Liver (tissue), 8 donors: ENCODE measurements at regions not wholly inside any gene's neighbourhood (a gene's known extent, or its start where the extent isn't known, plus 50 kb on each side); places are given as distances from the start of the nearest gene placed in this dataset.

Source experiments
- DNase-seq: peaks from one replicate; pipeline ENCODE4 v3.0.0-alpha.2; 2017; ENCODE audit warnings: low spot score
- H3K27ac ChIP-seq, 2 donors: one replicate each; pipeline ENCODE4 v1.7.0; 2013; ENCODE audit warnings: inconsistent platforms in 2 of 2, low read length in 2 of 2, control low read depth in 1 of 2, low read depth in 1 of 2, mild to moderate bottlenecking in 1 of 2
- H3K27me3 ChIP-seq, 4 donors: one replicate each; pipeline versions ENCODE4 v1.6.1 to v1.7.0; 2013; ENCODE audit warnings: low read length in 3 of 4, inconsistent platforms in 1 of 4, mild to moderate bottlenecking in 1 of 4, moderate library complexity in 1 of 4; ENCODE audit not compliant: control insufficient read depth in 4 of 4, insufficient read depth in 4 of 4
- H3K36me3 ChIP-seq, 4 donors: one replicate each; pipeline versions ENCODE4 v1.6.1 to v1.7.0; 2013; ENCODE audit warnings: low read length in 3 of 4, mild to moderate bottlenecking in 3 of 4, low read depth in 1 of 4, moderate library complexity in 1 of 4; ENCODE audit not compliant: control insufficient read depth in 4 of 4, insufficient read depth in 3 of 4
- H3K4me1 ChIP-seq, 4 donors: one replicate each; pipeline versions ENCODE4 v1.6.1 to v1.7.0; 2013; ENCODE audit warnings: low read length in 3 of 4, mild to moderate bottlenecking in 3 of 4, moderate library complexity in 1 of 4; ENCODE audit not compliant: control insufficient read depth in 4 of 4, insufficient read depth in 4 of 4
- H3K4me3 ChIP-seq, 3 donors: one replicate each; pipeline versions ENCODE4 v1.6.1 to v1.7.0; 2013; ENCODE audit warnings: low read length in 3 of 3, control low read depth in 1 of 3, low read depth in 1 of 3, mild to moderate bottlenecking in 1 of 3
- H3K9ac ChIP-seq, 2 donors: one replicate each; pipeline ENCODE4 v1.7.0; 2013; ENCODE audit warnings: low read length in 2 of 2, mild to moderate bottlenecking in 2 of 2, moderate library complexity in 2 of 2, control low read depth in 1 of 2, low read depth in 1 of 2
- H3K9me3 ChIP-seq, 4 donors: one replicate each; pipeline versions ENCODE4 v1.6.1 to v1.7.0; 2013; ENCODE audit warnings: low read length in 3 of 4; ENCODE audit not compliant: control insufficient read depth in 4 of 4
- CTCF ChIP-seq: fragments of 150-350 bp; IDR thresholded peaks from 2 replicates; pipeline ENCODE4 v1.5.1; 2017; ENCODE audit warnings: improper control_type of control experiment, low read depth, low read length; ENCODE audit not compliant: missing input control
- EGR1 ChIP-seq, 2 donors: IDR thresholded peaks; 2 replicates each; pipeline ENCODE4 v1.6.1; 2016 to 2018; ENCODE audit warnings: antibody characterized with exemption in 2 of 2, low read depth in 2 of 2
- FOXA1 ChIP-seq: IDR thresholded peaks from 2 replicates; pipeline ENCODE4 v1.6.1; 2016; ENCODE audit warnings: antibody characterized with exemption
- FOXA2 ChIP-seq: IDR thresholded peaks from 2 replicates; pipeline ENCODE4 v1.6.1; 2016; ENCODE audit warnings: antibody characterized with exemption
- GABPA ChIP-seq, 2 donors: IDR thresholded peaks in 1 of 2; conservative IDR thresholded peaks in 1 of 2; 2 replicates each; pipeline ENCODE4 v1.6.1; 2016; ENCODE audit warnings: antibody characterized with exemption in 2 of 2, mild to moderate bottlenecking in 1 of 2, moderate library complexity in 1 of 2
- HNF4A ChIP-seq, 2 donors: conservative IDR thresholded peaks; 2 replicates each; pipeline ENCODE4 v1.6.1; 2016; ENCODE audit warnings: antibody characterized with exemption in 2 of 2, mild to moderate bottlenecking in 2 of 2
- HNF4G ChIP-seq: IDR thresholded peaks from 2 replicates; pipeline ENCODE4 v1.6.1; 2016; ENCODE audit warnings: antibody characterized with exemption
- JUND ChIP-seq, 2 donors: IDR thresholded peaks; 2 replicates each; pipeline ENCODE4 v1.6.1; 2016; ENCODE audit warnings: antibody characterized with exemption in 2 of 2
- MAX ChIP-seq: IDR thresholded peaks from 2 replicates; pipeline ENCODE4 v1.6.1; 2016; ENCODE audit warnings: antibody characterized with exemption
- NR2F2 ChIP-seq: IDR thresholded peaks from 2 replicates; pipeline ENCODE4 v1.6.1; 2016; ENCODE audit warnings: antibody characterized with exemption
- RAD21 ChIP-seq, 2 donors: IDR thresholded peaks; 2 replicates each; pipeline ENCODE4 v1.6.1; 2016; ENCODE audit warnings: antibody characterized with exemption in 2 of 2, mild to moderate bottlenecking in 2 of 2
- RXRA ChIP-seq, 2 donors: IDR thresholded peaks; 2 replicates each; pipeline ENCODE4 v1.6.1; 2017 to 2018; ENCODE audit warnings: antibody characterized with exemption in 2 of 2, mild to moderate bottlenecking in 1 of 2
- SP1 ChIP-seq: IDR thresholded peaks from 2 replicates; pipeline ENCODE4 v1.6.1; 2018; ENCODE audit warnings: antibody characterized with exemption, mild to moderate bottlenecking
- TAF1 ChIP-seq: conservative IDR thresholded peaks from 2 replicates; pipeline ENCODE4 v1.6.1; 2016; ENCODE audit warnings: antibody characterized with exemption, mild to moderate bottlenecking
- YY1 ChIP-seq: IDR thresholded peaks from 2 replicates; pipeline ENCODE4 v1.6.1; 2016; ENCODE audit warnings: antibody characterized with exemption, mild to moderate bottlenecking
- ZBTB33 ChIP-seq: IDR thresholded peaks from 2 replicates; pipeline ENCODE4 v1.6.1; 2016; ENCODE audit warnings: antibody characterized with exemption
- WGBS: extraction: QIAGEN DNeasy Blood & Tissue Kit; methylation state at CpG from one replicate; pipeline ENCODE4 v1.1.7; 2013; 5-methylcytosine and 5-hydroxymethylcytosine counted together
- TF ChIP-seq, protein P1 (sequence below): IDR thresholded peaks from 2 replicates; pipeline ENCODE4 v1.6.1; 2016; ENCODE audit warnings: antibody characterized with exemption
- donor health status: healthy.
- donor health status: healthy.
- donor health status: healthy.
- donor health status: healthy.
- donor health status: healthy.

GRCh38 chr7:351256-351655 is 61.3 kb downstream of the FOXL3 start:
- H3K9ac ChIP-seq: no peak overlapping the region
- H3K27me3 ChIP-seq: no peaks in the 10 kb centered on the region
- H3K4me3 ChIP-seq: no peak overlapping the region
- H3K4me1 ChIP-seq: no peaks in the 10 kb centered on the region
- 68% methylated on average over 20 of the region's 20 CpGs for WGBS
- H3K36me3 ChIP-seq: no peaks in the 10 kb centered on the region
- TF ChIP-seq HNF4A (conservative IDR thresholded peaks at IDR 0.05) (no peak), MAX (no peak), SP1 (no peak), FOXA1 (no peak), GABPA (IDR thresholded peaks at IDR 0.05 in 1 of 2, conservative IDR thresholded peaks at IDR 0.05 in 1 of 2) (no peak), NR2F2 (no peak), RXRA (IDR thresholded peaks at IDR 0.05) (no peak), YY1 (no peak), TAF1 (no peak), HNF4G (no peak)
- H3K27ac ChIP-seq: no peak overlapping the region
- H3K9me3 ChIP-seq: no peaks in the 10 kb centered on the region
- no peak for DNase-seq

GRCh38 chr7:351681-352480 is 61.9 kb downstream of the FOXL3 start:
- Histone ChIP-seq H3K9me3 (no peaks in the 10 kb centered on the region), H3K36me3 (no peaks in the 10 kb centered on the region), H3K27ac (no peak overlapping the region), H3K9ac (no peak overlapping the region), H3K4me1 (no peaks in the 10 kb centered on the region), H3K4me3 (no peak overlapping the region), H3K27me3 (no peaks in the 10 kb centered on the region)
- TF ChIP-seq CTCF (no peak), HNF4A (conservative IDR thresholded peaks at IDR 0.05) (no peak), SP1 (no peak), RXRA (IDR thresholded peaks at IDR 0.05) (no peak), FOXA2 (no peak), TAF1 (no peak), GABPA (IDR thresholded peaks at IDR 0.05 in 1 of 2, conservative IDR thresholded peaks at IDR 0.05 in 1 of 2) (no peak), JUND (IDR thresholded peaks at IDR 0.05) (no peak), YY1 (no peak), EGR1 (IDR thresholded peaks at IDR 0.05; ENCODE audit: low read depth in 2 of 2) (no peak), ZBTB33 (no peak), RAD21 (IDR thresholded peaks at IDR 0.05) (no peak), NR2F2 (no peak), HNF4G (no peak), FOXA1 (no peak)
- TF ChIP-seq, protein P1, sequence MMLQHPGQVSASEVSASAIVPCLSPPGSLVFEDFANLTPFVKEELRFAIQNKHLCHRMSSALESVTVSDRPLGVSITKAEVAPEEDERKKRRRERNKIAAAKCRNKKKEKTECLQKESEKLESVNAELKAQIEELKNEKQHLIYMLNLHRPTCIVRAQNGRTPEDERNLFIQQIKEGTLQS: no peak
- WGBS: 85% methylated on average over 41 of the region's 41 CpGs
- DNase-seq: no peak
